GM19193 (cell line): ENCODE measurements at regions not wholly inside any gene's neighbourhood (a gene's known extent, or its start where the extent isn't known, plus 50 kb on each side); places are given as distances from the start of the nearest gene placed in this dataset.

Source experiments
- POLR2A ChIP-seq: IDR thresholded peaks from 4 replicates; pipeline ENCODE4 v1.6.1; 2011; ENCODE audit not compliant: insufficient read depth, insufficient read length; ENCODE audit errors: extremely low read depth

DNA sequence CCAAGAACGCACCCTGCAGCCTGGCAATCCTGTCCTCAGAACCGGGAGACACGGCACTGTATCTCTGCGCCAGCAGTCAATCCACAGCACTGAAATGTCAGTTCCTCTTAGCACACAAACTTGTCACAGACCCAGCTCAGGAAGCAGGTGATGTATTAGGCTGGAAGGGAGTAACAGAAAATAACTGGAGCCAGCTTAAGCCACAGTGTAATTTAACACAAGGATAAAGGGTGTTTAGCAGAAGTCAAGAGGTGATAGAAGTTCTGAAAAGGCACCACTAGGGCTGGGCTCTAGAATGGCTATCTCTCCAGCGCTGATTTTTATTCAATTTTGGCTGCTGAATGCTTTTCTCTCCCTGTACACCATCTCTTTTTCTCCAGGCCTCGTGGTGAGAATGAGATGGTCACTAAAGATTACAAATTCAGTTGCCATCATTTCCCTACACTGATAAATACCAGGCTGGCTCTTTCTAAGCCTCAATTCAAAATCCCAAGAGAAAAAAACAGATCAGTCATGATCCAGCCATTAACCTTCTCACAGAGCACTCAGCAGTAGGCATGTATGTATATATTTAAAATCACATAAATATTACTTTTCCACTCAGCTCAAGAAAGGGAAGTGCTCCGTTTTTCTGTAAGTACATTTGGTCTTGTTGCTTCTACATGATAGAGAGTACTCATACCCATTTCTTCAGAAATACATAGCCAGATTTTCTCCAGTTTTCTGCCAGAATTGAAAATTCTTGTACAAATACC lies 102.7 kb upstream of the PRSS1 start:
- no peak for TF ChIP-seq POLR2A

DNA sequence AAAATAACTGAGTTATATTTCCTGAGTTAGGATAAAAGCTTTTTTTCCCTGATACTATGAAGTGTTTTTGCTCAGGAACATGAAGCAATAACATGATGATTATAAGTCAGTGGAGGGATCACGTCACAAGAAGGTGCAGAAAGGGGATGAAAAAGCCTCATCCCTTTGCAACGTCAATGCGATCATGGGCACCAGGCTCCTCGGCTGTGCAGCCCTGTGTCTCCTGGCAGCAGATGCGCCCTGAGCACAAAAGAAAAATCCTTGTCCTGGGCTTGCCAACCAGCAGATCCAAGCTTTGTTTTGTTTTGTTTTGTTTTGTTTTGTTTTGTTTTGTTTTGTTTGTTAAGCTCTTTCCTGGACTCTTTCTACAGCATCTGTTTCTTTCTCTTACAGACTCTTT lies 103.5 kb upstream of the PRSS1 start:
- TF ChIP-seq POLR2A = no peak

DNA sequence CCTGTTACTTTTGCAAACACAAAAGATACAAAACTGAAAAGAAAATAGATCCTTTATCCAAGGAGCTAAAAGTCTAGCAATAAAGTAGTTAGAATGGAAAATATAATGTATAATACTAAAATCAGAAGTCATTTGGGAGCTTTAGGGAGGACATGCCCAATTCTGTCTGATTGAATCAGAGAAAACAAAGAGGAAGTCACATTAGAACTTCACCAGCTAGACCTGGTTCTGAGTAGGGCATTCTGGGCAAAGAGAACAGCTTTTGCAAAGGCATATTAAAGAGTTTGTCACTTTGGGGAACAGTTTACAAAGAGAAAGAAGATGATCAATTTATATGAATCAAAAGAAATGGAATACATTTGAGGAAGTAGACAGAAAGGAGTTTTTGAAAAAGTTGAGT lies 107.0 kb upstream of the PRSS1 start:
- TF ChIP-seq POLR2A = no peak

DNA sequence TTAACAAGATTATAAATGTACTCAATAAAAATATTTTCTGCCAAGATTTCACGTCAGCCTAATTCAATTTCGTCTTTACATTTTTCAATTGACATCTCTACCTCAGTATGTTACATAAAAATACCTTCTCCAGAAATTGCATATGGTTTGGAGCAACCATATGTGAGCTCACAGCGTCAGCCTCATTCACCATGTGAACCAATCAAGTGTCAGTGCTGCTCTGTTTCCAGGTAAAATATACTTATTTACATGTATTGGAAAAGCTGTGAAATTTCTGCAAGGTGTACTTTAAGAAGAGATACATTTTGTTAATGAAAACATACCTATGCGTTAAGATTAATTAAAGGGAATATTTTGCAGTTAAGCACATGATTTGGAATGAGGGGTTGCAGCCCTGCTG lies 110.7 kb upstream of the PRSS1 start:
- no peak for TF ChIP-seq POLR2A

DNA sequence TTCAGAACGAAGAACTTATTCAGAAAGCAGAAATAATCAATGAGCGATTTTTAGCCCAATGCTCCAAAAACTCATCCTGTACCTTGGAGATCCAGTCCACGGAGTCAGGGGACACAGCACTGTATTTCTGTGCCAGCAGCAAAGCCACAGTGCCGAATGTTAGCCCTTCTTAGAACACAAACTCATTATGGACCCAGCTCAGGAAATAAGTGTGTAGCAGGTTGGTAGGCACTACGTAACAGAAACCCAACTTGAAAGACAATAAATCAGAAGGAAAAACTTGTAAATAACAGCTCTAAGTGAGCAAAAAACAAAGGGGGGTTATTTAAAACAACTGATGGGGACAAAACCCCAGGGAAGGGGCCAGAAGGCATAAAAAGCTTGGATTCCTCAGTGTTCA lies 112.0 kb upstream of the PRSS1 start:
- TF ChIP-seq POLR2A = no peak

DNA sequence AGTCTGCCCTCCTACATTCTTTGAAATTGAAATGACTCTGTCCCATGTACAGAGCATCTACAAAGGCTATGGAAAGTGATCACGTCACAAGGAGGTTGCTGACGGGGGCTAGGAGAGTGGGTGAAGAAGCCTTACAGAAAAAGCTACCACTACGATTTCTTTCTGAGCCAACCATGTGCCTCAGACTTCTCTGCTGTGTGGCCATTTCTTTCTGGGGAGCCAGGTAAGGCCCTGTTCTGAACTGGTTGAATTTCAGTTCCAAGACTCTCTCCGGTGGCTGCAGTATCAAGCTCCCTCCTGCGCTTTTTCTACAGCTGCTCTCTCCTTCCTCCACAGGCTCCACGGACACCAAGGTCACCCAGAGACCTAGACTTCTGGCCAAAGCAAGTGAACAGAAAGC lies 112.5 kb upstream of the PRSS1 start:
- TF ChIP-seq POLR2A = no peak

DNA sequence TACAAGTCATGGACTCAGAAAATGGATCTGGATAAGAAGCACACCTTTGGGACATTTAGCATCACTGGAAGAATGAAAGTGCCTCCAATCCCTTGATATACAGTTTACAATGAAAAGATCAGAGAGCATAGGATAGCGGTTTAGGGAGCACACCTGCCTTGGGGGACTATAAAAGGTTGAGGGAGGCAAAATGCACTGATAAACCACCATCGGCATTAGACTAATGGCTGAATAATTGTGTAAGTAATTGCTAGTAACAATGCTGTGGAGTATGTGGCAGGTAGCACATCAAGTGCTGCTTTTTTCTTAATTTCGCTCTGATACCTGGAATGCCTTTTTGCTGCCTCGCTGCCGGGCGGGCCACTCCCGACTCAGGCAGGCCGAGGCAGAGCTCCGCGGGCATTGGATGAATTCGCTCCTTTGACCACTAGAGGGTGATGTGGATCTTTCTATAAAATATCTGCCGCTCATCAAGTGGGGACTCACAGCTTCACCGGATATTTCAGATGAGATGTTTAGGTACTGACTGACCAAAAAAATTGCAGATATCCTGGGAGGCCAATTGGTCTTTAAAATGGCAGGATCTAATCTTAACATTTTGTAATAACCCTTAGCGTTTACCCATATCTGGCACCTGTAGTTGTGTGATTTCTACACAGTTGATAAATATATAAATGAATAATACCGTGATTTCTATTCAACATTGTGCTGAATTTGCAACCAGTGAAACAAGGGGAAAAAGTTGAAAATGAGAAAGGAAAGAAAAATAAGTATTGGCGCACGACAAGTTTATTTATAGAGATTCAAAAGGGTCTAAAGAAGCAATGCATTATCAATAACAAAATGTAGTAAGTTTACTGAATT lies 116.8 kb upstream of the PRSS1 start:
- TF ChIP-seq POLR2A = no peak

DNA sequence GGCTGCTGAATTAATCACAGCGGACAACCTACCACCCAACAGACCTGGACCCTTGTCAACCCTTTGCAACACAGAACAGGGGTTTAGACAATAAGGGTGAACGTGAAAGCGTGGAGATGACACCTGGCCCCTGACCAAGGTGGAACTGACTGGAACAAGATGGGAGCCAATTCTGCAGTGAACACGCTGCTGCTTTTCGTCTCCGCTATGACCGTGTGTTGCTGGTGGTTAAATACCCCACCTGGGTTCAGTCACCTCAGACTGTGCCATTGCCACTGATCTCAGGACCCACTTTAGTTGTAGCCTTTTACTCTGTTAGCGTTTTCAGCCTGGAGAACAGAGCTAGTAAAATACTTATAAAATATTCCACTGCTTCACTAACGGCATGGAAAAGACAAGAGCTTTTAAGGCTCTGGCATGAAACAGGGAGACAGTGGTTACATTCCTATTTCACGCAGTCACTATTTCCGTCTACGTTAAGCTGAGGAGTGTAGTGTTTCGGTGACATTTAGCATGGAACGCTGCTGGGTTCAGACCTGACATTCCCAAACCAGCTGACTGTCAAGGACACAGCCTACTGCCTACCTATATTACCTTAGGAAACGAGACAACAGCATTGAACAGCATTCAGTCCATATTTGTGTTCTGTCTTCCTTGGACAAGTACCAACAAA lies 119.5 kb upstream of the PRSS1 start:
- TF ChIP-seq POLR2A = no peak

DNA sequence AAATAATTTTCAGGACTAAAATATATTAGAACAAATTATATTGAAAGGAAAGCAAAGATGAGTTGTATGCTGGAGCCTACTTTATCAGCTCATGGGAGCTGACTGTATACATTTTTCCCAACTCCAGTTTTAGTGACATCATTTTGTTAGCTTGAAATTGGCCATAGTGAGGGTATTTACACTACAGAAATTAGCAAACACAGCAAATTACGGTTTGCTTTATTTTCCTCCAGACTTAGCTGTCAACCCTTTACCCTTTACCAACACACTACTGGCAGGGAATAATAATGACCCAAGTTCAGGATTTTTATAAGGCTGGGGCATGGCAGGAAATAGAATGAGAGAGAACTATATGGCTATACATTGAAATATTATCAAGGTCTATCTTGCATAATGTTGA lies 120.3 kb upstream of the PRSS1 start:
- no peak for TF ChIP-seq POLR2A

DNA sequence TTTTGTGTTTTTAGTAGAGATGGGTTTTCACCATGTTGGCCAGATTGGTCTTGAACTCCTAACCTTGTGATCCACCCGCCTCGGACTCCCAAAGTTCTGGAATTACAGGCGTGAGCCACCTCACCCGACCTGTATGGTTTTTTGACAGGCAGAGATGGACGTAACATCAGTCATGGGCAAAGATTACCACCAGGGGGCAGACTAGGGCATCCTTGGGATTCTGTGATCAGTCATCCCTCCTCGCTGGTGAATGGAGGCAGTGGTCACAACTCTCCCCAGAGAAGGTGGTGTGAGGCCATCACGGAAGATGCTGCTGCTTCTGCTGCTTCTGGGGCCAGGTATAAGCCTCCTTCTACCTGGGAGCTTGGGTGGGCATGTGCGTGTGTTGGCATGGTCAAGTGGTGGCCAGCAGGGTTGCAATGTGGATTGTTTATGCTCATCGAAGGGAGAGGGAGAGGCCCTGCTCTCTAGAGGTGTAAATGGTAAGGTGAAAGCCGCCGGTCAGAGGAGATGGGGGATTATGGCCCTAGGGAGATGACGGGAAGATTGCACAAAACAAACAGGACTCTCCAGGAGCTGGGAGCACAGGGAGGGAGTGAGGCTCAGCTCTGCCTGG lies 122.7 kb upstream of the PRSS1 start:
- TF ChIP-seq POLR2A = no peak

DNA sequence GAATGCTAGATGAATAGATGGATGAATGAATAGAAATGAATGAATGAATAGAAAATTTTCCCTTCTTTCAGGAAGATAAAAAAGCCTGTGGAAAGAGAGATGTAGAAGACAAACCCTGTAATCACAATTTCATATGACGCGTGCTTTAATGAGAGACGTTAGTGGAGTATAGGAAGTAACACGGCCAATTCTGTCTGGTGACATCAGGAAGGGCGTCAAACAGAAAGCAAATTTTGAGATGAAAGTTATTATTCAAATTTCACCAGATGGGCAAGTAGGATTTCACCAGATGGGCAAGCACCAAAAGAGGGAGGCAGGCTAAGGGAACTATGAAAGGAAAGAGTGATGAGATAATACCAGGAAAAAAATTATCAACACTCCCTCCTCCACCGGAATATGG lies 128.9 kb upstream of the PRSS1 start:
- no peak for TF ChIP-seq POLR2A

DNA sequence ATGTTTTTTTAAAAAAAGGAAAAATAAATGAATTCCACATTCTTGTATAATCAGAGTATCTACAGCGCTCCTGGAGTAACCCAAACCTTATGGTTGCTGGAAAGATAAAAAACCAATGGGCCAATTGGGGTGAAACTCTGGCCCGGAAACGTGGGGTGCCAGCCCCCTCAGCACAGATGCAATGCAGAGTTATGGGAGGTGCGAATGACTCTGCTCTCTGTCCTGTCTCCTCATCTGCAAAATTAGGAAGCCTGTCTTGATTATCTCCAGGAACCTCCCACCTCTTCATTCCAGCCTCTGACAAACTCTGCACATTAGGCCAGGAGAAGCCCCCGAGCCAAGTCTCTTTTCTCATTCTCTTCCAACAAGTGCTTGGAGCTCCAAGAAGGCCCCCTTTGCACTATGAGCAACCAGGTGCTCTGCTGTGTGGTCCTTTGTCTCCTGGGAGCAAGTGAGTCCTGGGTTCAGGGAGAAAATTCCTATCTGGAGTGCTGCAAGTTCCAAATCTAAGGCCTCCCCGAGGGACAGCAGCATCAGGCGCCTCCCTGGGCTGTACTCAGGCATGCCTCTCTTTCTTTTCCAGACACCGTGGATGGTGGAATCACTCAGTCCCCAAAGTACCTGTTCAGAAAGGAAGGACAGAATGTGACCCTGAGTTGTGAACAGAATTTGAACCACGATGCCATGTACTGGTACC lies 130.5 kb upstream of the PRSS1 start:
- TF ChIP-seq POLR2A = no peak

DNA sequence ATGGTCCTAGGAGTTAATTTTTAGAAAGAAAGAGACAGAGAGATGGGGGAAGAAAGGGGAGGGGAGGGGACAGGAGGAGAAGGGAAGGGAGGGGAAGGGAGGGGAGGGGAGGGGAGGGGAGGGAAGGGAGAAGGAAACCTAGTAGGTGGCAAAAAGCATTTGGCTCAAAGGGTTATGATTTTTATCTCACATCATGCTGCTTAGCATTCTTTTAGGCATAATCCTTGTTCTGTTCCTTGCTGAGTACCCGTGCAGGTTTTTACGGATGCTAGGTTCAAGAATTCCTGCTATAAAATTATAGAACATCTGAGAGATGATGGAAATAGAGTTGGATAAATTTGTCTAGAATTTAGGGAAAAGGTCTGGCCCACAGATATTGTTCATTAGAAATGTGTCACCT lies 132.4 kb upstream of the PRSS1 start:
- no peak for TF ChIP-seq POLR2A

DNA sequence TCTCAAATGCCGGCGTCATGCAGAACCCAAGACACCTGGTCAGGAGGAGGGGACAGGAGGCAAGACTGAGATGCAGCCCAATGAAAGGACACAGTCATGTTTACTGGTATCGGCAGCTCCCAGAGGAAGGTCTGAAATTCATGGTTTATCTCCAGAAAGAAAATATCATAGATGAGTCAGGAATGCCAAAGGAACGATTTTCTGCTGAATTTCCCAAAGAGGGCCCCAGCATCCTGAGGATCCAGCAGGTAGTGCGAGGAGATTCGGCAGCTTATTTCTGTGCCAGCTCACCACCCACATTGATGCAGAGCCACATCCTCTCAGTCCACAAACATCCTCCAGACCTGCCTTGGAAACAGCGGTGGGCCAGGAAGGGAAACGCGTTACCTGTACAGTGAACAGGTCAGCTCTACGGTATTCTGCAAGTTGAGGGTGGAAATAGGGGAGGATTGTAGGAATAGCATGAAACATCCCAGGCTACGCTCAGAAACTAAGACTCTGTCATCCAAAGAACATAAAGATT lies 133.1 kb upstream of the PRSS1 start:
- no peak for TF ChIP-seq POLR2A

DNA sequence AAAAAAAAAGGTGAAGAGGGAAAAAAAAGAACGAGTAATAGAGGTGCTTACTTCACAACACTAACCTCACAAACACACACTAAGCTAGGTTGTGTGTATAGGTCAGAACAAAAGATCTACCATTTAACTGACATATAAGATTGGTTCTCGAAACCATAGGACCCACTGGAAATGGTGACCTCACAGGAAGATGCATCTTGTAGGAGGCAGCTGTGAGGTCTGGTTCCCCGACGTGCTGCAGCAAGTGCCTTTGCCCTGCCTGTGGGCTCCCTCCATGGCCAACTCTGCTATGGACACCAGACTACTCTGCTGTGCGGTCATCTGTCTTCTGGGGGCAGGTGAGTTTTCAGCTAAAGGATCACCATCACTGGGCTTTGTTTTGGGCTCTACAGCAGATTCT lies 133.8 kb upstream of the PRSS1 start:
- TF ChIP-seq POLR2A = no peak

DNA sequence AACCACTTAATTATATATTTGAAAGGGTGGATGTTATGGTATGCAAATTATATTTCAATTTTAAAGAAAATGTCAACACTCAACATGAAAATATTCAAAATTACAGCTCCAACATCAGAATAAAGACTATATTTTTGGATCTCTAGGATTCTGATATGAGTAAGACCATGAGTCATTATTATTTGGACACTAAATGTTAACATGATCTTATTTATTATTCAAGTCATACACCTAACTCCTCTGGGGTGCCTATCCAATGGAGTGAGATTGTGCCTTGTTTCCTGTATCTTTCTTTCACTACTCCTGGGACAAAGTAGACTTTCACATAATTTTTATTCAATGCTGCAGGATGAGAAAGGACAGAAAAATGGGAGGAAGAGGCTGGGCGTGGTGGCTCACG lies 135.2 kb upstream of the PRSS1 start:
- no peak for TF ChIP-seq POLR2A
